Kidney (tissue), 13 donors: ENCODE measurements at regions not wholly inside any gene's neighbourhood (a gene's known extent, or its start where the extent isn't known, plus 50 kb on each side); places are given as distances from the start of the nearest gene placed in this dataset.

Source experiments
- DNase-seq, 5 donors: peaks; one replicate each; pipeline ENCODE4 v3.0.0-alpha.2; 2013 to 2020
- FAIRE-seq: peaks from 2 replicates; lab custom pipeline; 2012; peaks lifted over from hg19 to GRCh38; lab: Jason Lieb, UNC
- H3K27ac ChIP-seq, 2 donors: one replicate each; pipeline ENCODE4 v1.7.0; 2013; ENCODE audit warnings: low read depth in 2 of 2, low read length in 2 of 2, inconsistent platforms in 1 of 2
- H3K27me3 ChIP-seq: one replicate; pipeline ENCODE4 v1.7.1; 2013; ENCODE audit warnings: low read length, inconsistent platforms; ENCODE audit not compliant: control insufficient read depth, insufficient read depth
- H3K36me3 ChIP-seq, 3 donors: one replicate each; pipeline versions ENCODE4 v1.7.0 to v1.7.1; 2013; ENCODE audit warnings: low read length in 3 of 3, control low read depth in 1 of 3, inconsistent platforms in 1 of 3; ENCODE audit not compliant: insufficient read depth in 3 of 3, control insufficient read depth in 2 of 3
- H3K4me1 ChIP-seq, 3 donors: one replicate each; pipeline versions ENCODE4 v1.7.0 to v1.7.1; 2013; ENCODE audit warnings: low read length in 3 of 3, inconsistent platforms in 1 of 3, low read depth in 1 of 3; ENCODE audit not compliant: control insufficient read depth in 2 of 3, insufficient read depth in 2 of 3
- H3K4me3 ChIP-seq, 3 donors: one replicate each; pipeline versions ENCODE4 v1.7.0 to v1.8.1; 2013; ENCODE audit warnings: low read length in 3 of 3, control low read depth in 1 of 3, inconsistent platforms in 1 of 3
- H3K9ac ChIP-seq, 3 donors: one replicate each; pipeline versions ENCODE4 v1.7.0 to v1.7.1; 2013; ENCODE audit warnings: low read length in 3 of 3, control low read depth in 1 of 3, inconsistent platforms in 1 of 3
- H3K9me3 ChIP-seq, 3 donors: one replicate each; pipeline versions ENCODE4 v1.7.0 to v1.7.1; 2013; ENCODE audit warnings: low read length in 3 of 3, control low read depth in 1 of 3, inconsistent platforms in 1 of 3; ENCODE audit not compliant: control insufficient read depth in 2 of 3, insufficient read depth in 1 of 3
- CTCF ChIP-seq: IDR thresholded peaks from 3 replicates; pipeline ENCODE4 v1.5.1; 2012; ENCODE audit warnings: mild to moderate bottlenecking, moderate library complexity, borderline replicate concordance; ENCODE audit not compliant: insufficient read depth; ENCODE audit errors: extremely low read depth
- intact Hi-C: fragments of 100-400 bp; cut with DNase I; formaldehyde crosslinking; loops from one replicate; pipeline ENCODE4 v1.11.1; 2022
- donor health status: control.
- donor health status: control.
- donor health status: control.
- donor health status: control.
- donor health status: control.
- donor health status: DM: yes; HTN: yes; CAD: no.
- donor health status: Normal renal cell carcinoma (clear cell type).

GRCh38 chr3:164365242-164365641 lies 713.1 kb downstream of the SI start:
- intact Hi-C loops: no loop called here
- no peak overlapping the region for H3K27ac ChIP-seq
- no peaks in the 10 kb centered on the region for H3K36me3 ChIP-seq
- no peak overlapping the region for H3K9ac ChIP-seq
- H3K27me3 ChIP-seq: no peaks in the 10 kb centered on the region
- TF ChIP-seq CTCF: no peak
- H3K9me3 ChIP-seq: no peaks in the 10 kb centered on the region
- FAIRE-seq: no peak
- no peaks in the 10 kb centered on the region for H3K4me1 ChIP-seq
- no peak for DNase-seq
- no peak overlapping the region for H3K4me3 ChIP-seq

GRCh38 chr3:164364111-164364510 lies 714.2 kb downstream of the SI start:
- no peak for TF ChIP-seq CTCF
- H3K9me3 ChIP-seq: no peaks in the 10 kb centered on the region
- H3K27ac ChIP-seq: no peak overlapping the region
- DNase-seq: no peak
- no peaks in the 10 kb centered on the region for H3K4me1 ChIP-seq
- no peaks in the 10 kb centered on the region for H3K36me3 ChIP-seq
- intact Hi-C loops: no loop called here
- no peak overlapping the region for H3K9ac ChIP-seq
- no peak for FAIRE-seq
- no peaks in the 10 kb centered on the region for H3K27me3 ChIP-seq
- no peak overlapping the region for H3K4me3 ChIP-seq

- Histone ChIP-seq H3K4me1 (no peaks in the 10 kb centered on the region), H3K27ac (no peak overlapping the region), H3K9me3 (no peaks in the 10 kb centered on the region), H3K27me3 (no peaks in the 10 kb centered on the region), H3K36me3 (no peaks in the 10 kb centered on the region), H3K9ac (no peak overlapping the region), H3K4me3 (no peak overlapping the region)
- TF ChIP-seq CTCF: no peak
- FAIRE-seq (no peak), DNase-seq (no peak)
- intact Hi-C loops: no loop called here
Measured at GRCh38 chr3:164360738-164361406, 717.4 kb downstream of the SI start.

GRCh38 chr3:164360078-164360578 lies 718.2 kb downstream of the SI start:
- no peak for TF ChIP-seq CTCF

More at GRCh38 chr3:164360078-164360578, 718.2 kb downstream of the SI start:
- Histone ChIP-seq H3K9me3 (no peaks in the 10 kb centered on the region), H3K36me3 (no peaks in the 10 kb centered on the region), H3K9ac (no peak overlapping the region), H3K27me3 (no peaks in the 10 kb centered on the region), H3K4me1 (no peaks in the 10 kb centered on the region), H3K4me3 (no peak overlapping the region), H3K27ac (no peak overlapping the region)
- FAIRE-seq: no peak
- no peak for DNase-seq
- intact Hi-C loops: no loop called here
